ENCODE measurements at regions not wholly inside any gene's neighbourhood (a gene's known extent, or its start where the extent isn't known, plus 50 kb on each side); places are given as distances from the start of the nearest gene placed in this dataset.

DNA sequence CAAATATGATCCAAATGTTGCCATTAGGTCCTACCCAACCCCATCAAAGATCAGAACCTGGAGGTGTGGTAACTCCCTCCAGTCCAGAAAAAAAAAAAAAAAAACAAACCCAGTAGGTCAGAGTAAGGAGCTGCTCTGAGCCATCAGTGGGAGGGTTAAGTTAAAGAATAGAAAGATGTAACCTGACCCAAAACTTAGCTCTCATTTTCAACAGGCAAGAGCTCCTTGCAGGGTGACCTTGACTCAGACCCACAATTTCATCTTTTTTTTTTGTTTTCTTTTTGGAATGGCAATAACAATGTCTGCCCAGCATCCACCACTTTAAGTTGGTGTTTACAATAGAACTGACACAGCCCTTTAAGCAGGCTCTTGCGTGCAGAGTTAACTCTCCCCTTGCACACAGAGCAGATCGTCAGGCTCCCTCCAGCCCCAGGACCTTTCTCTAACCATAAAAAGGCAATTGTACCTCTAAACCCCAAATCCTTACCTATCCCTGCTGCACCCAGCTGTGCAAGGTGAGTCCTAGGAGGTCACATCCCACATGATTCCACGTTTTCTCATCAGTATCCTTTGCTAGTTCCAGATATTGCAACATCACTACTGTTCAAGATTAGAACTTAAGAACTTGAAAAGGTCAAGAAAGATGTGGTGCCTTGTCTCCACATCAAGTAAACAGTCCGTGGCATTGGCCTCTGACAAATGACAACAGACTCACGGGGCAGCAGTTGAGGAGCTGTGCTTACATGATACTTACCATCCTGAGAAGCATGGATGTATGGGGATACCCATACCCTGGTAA, 178.6 kb upstream of the EEA1 start:
- DNase-seq: no peak

DNA sequence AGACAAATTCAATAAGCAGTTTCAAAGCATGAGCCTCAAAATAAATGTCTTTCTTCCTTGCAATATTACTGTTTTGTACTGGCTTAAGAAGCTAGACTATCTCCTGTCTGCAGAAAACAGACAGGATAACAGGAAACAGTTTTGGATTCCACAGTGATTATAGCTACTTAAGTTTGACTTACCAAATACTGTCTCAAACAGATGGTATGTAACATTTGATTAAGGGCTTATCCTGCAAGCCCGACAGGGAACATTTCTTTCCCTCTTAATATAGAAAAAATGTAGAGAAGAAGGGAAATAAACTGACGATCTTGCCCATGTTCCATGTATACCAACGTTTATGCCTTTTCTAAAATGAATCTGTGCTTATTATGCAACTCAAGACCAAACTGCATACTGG, 179.9 kb upstream of the EEA1 start:
- DNase-seq: no peak

DNA sequence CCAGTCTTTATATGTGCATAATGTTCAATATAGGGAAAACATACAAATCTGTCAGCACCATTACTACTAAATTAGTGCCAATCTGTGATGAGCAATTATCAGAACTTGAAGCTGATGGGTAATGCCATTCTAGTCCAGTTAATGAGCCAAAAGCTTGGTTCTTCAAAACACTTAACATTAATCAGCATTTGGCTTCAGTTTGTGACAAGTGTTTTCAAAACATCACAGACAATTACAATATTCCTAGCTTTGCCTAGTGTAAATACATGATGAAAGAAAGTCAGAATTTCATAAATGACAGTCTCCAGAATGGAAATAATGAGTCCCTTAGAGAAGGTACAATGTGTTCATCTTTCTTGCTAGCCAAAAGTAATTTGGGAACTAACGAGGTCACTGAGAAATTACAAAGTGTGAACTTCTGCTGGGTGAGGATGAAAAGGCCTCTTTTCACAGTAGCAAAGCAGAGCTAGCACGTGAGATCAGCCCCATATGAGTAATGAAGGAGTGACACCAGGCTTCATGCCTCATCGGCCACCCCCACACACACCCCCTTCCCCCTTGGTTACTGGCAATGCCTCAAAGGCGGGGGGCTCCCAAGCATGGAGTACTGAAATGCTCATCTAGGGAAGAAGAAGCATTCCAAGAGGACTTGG, 180.6 kb upstream of the EEA1 start:
- no peak for DNase-seq

DNA sequence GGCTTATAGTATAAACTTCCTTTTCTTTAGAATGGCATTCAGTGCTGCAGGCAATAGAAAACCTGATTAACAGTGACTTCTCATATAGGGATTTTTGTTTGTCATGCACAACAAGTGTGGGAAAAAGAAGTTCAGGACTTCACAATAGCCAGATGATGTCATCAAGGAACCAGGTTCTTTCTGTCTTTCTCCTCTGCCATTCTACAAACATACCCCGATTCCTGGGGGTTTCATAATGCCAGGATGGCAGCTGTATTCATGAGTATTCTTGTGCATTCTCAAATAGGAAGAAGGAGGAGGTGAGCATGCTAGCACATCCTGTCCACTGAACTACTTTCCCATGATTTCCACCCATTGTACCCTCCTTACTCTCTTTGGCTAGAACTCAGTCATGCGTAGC, 182.7 kb upstream of the EEA1 start:
- DNase-seq: no peak

DNA sequence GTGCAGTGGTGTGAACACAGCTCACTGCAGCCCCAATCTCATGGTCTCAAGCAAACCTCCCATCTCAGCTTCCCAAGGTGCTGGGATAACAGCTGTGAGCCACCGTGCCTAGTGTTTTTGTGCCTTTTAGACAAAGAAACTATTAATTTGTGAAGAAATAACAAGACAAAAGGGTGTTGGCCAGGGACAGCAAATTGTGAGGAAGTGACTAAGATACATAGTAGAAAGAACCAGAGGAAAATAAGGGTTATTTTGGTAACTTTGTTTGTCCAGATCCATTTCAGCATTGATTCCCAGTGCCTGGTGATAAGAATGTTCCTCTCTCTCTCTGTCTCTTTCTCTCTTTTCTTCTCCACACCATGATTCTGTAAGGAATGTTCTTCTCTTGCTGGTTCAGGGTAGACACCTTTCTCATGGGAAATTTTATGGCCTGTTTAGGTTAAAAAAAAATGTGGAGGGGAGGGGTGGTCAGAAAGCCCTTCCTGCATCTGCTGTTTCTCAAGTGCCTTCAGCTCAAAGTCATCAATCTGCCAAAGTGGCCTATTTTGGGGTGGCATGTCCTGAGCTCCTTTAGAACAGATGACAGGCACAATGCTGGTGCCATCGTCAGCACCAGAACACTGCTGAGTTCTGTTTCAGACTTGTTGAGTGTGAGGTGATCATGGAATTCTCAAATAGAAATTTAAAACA, 184.4 kb upstream of the EEA1 start:
- no peak for DNase-seq

DNA sequence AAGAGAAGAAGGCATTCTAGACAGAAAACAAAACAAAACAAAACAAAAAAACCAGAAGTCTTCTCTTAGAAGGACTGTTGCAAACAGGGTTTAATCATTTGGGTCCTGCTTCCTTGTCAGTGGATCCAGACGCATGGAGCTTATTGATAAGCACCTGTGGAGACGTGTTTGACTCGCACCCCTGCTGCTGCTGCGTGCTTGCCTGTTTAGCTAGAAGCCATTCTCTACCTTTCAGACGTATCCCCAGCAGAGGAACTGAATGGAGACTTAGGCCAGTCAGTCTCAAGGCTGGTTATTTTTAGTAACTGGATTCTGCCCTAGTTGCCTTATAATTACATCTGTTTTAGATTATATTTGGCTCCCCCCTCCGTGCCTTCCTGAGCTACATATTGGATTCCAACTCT, 186.1 kb upstream of the EEA1 start:
- no peak for DNase-seq

DNA sequence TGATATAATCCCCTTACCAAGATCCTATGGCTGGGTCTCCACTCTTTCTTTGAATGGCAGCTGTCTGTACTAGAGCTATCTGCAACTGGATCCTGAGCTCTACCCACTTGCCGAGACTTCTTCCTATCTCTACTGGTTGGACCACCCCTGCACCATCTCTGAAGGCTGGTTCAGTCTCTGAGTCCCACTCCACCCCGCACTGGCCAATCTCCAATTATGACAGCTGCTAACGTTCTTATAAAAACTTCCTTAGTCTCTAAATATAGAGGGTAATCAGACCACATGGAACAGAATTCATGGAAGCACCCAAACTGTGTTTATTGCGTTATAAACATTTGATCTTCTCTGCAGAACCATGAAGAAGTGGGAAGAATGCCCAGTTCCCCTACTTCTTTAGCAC, 186.6 kb upstream of the EEA1 start:
- no peak for DNase-seq

DNA sequence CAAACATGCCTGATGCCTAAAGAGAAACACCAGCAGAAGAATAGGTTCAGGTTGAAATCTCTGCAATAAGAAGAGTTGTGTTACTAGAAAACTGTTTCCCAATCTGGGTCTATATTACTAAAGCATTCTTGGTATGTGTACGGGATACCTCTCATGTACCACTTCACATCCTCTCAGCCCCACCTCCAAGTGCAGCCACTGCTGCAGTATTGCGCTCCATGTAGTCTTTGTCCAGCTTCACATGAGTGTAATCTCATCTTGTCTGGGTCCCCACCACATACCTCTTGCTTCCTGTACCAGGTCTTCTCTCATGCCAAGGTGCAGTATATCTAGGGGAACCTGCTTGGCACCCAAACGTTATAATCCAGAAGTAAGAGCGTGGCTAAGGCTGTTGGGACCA, 187.5 kb upstream of the EEA1 start:
- DNase-seq: no peak

DNA sequence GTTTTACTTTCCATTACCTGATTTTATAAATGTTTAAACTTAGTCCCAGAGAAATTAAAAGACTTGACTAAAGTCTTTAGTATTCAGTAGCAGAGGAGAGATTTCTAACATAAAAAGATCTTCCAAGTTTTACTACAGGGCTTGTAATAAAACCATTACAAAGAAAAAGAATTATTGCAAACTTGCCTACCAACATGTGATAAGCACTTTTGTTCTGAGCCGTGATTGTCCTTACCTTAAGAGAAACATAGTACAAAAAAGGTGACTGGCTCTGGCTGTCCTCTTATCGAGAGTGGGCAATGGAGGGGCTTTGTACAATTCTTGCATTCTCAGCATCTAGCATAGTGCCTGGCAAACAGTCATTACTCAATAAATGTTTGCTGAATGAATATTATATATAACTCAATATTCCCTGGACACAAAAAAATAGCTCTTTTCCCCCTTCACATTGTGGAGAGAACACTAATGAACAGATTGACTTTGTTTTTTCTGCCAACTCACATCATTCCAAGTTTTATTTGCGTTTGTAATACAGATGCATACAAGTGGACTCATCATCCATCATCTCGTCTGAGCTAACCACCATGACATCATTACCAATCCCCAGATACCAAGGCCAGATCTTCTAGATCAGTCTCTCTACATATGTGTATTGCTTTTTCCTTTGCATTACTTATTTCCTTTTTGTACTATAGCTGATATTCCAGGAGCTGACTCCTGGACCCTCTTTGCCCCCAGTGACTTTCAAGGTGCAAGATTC, 192.8 kb upstream of the EEA1 start:
- no peak for DNase-seq

DNA sequence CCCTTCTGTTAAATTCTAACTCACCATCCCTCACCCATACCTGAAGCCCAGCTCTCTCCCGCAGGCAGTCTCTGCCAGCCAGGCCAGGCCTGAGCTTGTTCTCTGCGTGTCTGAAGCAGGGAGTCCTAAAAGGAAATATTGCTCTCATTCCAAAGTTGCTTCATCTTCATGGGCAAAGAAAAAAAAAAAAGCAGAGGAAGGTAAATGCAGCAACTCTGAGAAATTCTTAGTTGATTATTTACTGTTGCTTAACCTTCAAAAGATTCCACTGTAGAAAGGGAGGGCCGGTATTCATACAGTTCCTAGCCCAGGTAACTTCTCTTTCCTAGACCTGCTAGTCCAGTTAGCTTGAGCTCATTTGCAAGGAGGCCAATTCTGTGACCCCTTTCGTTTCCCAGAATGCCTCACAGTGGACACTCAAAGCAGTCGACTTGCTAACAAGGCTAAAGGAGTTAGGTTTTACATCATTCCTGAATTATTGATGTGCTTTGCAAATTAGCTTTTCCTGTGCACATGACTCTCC, 193.5 kb upstream of the EEA1 start:
- no peak for DNase-seq

DNA sequence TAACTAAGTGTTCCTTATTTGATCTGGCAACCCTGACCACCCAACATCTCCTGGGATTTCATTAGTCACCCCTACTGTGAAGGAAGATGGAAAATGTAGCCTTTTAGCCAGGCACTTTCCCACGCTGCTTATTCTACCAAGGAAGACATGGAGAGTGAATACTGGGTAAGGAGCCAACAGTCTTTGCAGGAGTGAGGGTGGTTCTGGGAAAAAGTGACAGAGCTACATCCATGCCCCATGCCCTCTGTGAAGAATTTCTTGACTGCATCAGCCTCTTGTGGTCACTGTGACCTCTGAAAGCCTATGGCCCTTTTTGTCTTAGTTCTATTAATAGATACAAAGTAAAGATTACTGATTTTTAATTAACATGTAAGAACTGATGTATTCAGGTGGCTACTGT, 196.0 kb upstream of the EEA1 start:
- no peak for DNase-seq

DNA sequence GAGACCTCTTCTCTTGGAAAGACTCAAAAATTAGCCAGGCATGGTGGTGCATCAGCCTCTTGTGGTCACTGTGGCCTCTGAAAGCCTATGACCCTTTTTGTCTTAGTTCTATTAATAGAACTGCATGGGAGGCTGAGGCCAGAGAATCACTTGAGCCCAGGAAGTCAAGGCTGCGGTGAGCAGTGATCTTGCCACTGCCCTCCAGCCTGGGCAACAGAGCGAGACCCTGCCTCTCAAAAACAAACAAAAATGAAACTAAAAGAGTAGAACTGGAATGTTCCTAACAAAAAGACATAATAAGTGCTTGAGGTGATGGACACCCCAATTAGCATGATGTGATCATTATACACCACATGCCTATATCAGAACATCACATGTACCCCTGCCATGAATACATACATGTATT, 197.0 kb upstream of the EEA1 start:
- no peak for DNase-seq

DNA sequence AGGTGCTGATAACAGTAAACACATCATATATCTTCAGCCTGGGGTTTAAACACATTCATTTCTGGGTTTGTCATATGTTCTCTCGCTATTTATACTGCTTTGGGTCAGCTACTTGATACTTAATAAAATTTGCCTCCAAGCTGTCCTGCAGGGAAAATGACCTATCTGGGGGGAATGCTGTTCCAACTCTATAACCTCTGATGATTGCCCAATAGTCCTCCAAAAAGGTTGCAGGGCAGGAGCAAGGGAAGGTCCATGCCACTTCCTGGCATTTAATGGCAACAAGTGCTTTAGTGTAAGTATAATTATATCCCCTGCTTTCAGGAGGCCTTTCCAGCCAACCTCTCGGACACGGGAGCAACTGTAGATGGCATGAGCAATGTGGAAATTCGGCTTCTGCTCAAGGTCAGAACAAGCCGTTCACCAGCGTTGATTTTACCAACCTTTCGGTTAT, 198.0 kb upstream of the EEA1 start:
- no peak for DNase-seq

DNA sequence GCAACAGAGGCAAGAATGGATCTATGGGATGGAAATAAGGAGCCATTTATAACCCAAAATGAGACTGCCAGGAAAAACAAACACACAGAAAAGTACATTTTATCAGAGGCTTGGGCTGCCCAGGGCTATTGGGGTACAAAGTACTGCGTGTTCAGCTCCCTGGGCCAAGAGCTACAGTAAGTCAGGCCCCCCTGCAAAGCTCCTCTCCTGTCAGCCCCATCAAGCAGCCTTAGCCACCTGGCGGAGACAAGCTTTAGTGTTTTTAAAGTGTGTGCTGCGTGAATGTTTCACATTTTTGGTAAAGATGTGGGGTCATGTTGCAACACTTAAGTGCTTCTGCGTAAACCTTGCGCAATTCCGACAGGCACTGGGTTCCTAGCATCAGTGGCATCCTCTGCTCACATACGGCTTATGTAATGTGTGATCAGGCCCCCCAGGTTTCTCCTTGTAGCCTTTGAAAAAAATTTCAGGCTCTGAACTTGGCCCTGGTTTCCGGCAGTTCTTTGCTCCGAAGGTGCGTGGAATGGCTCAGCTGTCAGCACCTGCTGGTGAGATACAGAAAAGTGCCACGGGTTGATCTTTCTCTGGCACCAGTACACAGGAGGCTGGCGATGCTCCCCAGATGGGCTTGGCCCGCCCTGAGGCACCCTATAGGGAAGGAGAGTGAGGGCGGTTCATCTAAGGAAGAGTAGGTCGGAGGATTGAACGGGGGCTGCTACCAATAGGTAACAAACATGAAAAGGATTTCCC, 198.7 kb upstream of the EEA1 start:
- DNase-seq: no peak

DNA sequence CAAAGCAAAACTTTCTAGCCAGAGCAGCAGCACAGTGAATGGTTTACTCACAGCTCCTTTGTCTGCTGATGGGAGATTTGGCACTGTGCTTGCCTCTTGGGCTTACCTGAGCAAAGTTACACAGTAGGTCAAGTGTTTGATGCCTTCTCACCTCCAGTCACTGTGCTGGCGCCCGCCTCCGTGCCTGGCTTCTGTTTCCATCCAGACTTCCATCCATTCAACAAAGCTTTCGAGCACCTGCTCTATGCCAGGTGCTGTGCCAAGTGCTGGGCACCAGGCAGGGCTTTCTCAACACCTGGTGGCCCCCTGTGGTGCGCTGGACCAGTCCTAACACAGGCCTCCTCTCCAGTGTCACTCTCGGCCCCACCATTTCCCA, 199.2 kb upstream of the EEA1 start:
- DNase-seq: peak; percentile 98

DNA sequence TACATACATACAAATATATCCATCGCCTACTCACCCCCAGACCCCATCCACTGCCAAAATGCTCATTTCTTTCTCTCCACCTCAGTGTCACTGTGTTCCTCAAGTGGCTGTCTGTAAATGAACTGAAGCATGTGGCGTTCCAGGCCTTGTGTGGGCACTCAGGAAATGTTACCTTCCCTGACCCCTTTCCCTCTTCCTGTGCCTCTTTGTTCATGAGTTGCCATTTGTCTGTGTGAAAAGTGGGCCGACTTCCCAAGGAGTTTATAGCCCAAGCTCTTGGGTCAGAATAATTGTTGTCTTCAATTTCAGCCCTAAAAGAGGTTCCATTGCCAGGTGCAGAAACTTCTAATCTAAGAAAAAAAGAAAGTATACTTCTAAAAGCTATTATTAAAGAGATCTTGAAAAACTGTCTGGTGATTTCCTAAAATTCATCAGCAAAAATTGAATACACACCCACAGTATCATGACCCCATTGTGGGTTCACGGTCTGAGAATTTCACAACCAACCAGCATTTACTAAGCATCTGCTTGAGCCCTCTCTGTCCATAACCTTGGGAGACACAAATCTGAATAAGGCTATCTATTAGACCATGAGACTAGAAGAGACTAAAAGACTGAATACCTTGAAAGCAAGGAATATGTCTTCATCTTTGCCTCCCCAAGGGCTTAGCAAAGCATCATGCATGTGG, 201.4 kb upstream of the EEA1 start:
- DNase-seq: no peak

DNA sequence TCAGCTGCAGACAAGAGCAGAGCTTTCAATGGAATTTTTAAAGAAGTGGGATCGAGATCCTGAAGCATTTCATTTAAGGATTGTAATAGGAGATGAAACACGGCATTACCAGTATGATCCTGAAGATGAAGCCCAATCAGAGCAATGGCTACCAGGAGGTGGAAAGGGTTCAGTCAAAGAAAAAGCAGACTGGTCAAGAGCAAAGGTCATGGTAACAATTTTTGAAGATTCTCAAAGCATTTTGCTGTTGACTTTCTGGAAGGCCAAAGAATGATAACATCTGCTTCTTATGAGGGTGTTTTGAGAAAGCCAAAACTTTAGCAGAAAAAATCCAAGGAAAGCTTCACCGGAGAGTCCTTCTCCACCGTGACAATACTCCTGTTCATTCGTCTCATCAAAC, 204.3 kb upstream of the EEA1 start:
- no peak for DNase-seq

DNA sequence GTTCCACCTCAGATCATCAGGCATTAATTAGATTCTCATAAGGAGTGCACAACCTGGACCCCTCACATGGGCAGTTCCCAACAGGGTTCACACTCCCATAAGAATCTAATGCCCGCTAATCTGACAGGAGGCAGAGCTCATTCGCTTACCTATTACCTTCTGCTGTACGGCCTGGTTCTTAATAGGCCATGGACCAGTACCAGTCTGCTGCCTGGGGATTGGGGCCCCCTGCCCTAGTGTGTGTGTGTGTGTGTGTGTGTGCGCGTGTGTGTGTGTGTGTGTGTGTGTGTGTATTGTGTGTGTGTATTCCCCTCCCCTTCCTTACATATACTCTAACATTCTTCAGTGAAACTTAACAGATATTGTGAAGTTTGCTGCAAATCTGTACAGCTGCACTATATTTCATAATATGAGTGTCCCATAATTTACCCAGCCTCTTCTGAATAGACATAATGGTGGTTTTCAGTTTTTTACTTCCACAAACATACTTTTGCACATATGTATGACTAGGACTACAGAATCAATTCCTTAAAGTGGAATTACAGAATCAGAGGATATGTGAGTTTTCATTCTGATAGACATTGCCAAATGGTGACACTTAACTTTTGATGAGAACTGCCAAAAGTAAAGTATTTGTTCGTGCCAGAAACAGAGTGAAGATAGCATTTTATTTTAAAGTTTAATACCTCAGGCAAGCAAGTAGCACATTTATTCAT, 205.2 kb upstream of the EEA1 start:
- DNase-seq: no peak

DNA sequence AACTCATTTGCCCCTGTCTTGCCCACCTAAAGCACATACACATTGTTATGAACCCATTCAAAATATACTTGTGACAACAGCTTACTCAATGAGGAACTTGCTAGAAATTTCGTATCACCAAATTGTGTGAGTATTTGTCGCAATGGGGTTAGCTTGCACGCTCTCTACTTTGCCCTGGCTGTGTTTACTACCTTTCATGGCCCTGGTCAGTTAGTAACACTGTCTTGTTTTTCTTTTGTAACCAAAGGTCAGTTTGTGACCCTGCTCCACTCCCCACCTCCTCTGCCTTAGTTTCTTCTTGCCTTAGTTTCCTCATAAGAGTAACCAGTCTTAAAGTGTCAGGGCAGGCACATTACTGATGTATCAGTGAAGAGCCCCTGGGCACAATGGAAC, 205.8 kb upstream of the EEA1 start:
- DNase-seq: no peak

DNA sequence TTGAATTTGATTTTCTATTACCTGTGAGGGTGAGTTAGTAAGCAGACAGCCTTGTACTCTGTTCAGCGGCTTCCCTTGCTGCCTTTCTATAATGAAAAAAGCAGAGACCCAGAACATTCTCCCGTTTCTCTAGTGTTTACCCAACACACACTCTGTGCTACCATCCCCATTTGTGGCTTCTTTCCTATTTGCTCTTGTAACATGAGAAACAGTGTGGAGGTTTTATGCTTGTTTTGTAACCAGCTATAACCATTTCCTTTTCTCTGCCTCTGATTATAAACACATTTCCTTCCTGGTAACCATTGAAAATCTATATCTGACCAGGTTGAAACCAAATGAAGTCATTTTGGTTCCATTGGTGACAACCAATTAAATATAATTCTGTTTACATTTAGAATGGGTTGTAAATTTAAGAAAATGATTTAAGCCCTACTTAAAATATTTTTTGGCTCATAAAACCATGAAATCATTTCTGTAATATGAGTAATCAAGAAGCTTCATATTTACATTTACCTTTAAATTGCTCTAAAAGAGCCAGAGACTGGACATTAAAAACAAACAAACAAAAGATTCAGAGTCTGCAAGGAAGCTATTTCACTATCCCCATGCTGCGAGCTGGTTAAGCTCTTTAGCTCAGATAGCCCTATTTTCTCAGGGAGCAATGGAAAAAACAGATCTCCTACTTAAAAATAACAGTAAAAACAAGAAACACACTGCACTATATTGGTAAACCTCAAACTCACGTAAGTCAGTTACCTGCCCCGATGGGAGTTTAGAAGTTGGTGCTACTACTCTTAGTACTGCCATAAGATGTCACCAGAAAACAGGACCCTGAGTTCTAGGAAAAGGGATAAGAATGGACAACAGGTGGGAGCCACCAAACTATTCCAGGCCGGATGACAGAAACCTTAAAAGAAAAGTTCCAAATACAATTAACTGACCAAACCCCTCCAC, 206.5 kb upstream of the EEA1 start:
- peak; percentile 99 for DNase-seq

Measured in DMS153 (cell line).